PC-3 (cell line): ENCODE measurements at regions not wholly inside any gene's neighbourhood (a gene's known extent, or its start where the extent isn't known, plus 50 kb on each side); places are given as distances from the start of the nearest gene placed in this dataset.

ENCODE experiments used
- ATAC-seq: fragments of 200-7000 bp; cut with Tn5 transposase; 2 replicates; pipeline ENCODE4 v1.9.1; 2020; ENCODE audit warnings: mild to moderate bottlenecking, moderate library complexity
- BruUV-seq: library from RNA; stranded (reverse); fragments of 400-500 nt; replicated peaks from 2 replicates; lab custom pipeline; 2021; lab: Mats Ljungman, UMichigan
- CTCF ChIA-PET: fragments of 300-600 bp; sonication (Branson Sonifier 250); formaldehyde crosslinking; loops from one replicate; lab custom pipeline; 2022; ENCODE audit warnings: antibody characterized with exemption; lab: Charles Lee
- POLR2A ChIA-PET: fragments of 300-600 bp; sonication (Branson Sonifier 250); formaldehyde crosslinking; loops from one replicate; lab custom pipeline; 2022; ENCODE audit warnings: antibody characterized with exemption; ENCODE audit not compliant: unreplicated experiment; lab: Charles Lee
- DNase-seq: peaks from one replicate; pipeline ENCODE4 v3.0.0-alpha.2; 2015
- H2AFZ ChIP-seq: fragments of 300-600 bp; sonication (generic); 2 replicates; pipeline ENCODE4 v1.6.0; 2016; ENCODE audit warnings: antibody characterized with exemption, low read length
- H3F3A ChIP-seq: fragments of 300-600 bp; sonication (generic); one replicate; pipeline ENCODE4 v1.6.0; 2017; ENCODE audit warnings: antibody characterized with exemption, low read length, control low read depth, mild to moderate bottlenecking; ENCODE audit not compliant: unreplicated experiment
- H3K27ac ChIP-seq: fragments of 300-600 bp; sonication (generic); 2 replicates; pipeline ENCODE4 v1.5.1; 2016; ENCODE audit warnings: mild to moderate bottlenecking, low read length
- H3K27me3 ChIP-seq: fragments of 300-600 bp; sonication (generic); 2 replicates; pipeline ENCODE4 v1.6.1; 2016; ENCODE audit warnings: low read length, mixed read lengths
- H3K36me3 ChIP-seq: fragments of 300-600 bp; sonication (generic); 2 replicates; pipeline ENCODE4 v1.6.1; 2016; ENCODE audit warnings: low read depth, mixed run types, low read length, mixed read lengths
- H3K4me1 ChIP-seq: fragments of 300-600 bp; sonication (generic); 2 replicates; pipeline ENCODE4 v1.5.1; 2016; ENCODE audit warnings: low read length; ENCODE audit not compliant: insufficient read depth
- H3K4me2 ChIP-seq: fragments of 300-600 bp; sonication (generic); 2 replicates; pipeline ENCODE4 v1.6.0; 2016; ENCODE audit warnings: low read length
- H3K4me3 ChIP-seq: fragments of 300-600 bp; sonication (generic); 2 replicates; pipeline ENCODE4 v1.5.1; 2016; ENCODE audit warnings: mild to moderate bottlenecking, low read length, mixed read lengths
- H3K79me2 ChIP-seq: fragments of 300-600 bp; sonication (generic); 2 replicates; pipeline ENCODE4 v1.6.1; 2017; ENCODE audit warnings: low read length, mixed read lengths
- H3K9ac ChIP-seq: fragments of 300-600 bp; sonication (generic); 2 replicates; pipeline ENCODE4 v1.6.0; 2016; ENCODE audit warnings: mild to moderate bottlenecking, low read length
- H3K9me2 ChIP-seq: fragments of 300-600 bp; sonication (generic); replicated peaks from 2 replicates; pipeline ENCODE4 v1.6.1; 2016; ENCODE audit warnings: mixed run types, low read length, mixed read lengths
- H3K9me3 ChIP-seq: fragments of 300-600 bp; sonication (generic); 2 replicates; pipeline ENCODE4 v1.6.1; 2016; ENCODE audit warnings: low read length, mixed read lengths
- H4K20me1 ChIP-seq: fragments of 300-600 bp; sonication (generic); 2 replicates; pipeline ENCODE4 v1.6.1; 2016; ENCODE audit warnings: low read length, mixed read lengths
- EZH2 ChIP-seq: fragments of 300-600 bp; sonication (generic); IDR thresholded peaks from one replicate; pipeline ENCODE4 v1.6.1; 2017; ENCODE audit warnings: antibody characterized with exemption, mild to moderate bottlenecking, low read length; ENCODE audit not compliant: unreplicated experiment
- EZH2phosphoT487 ChIP-seq: fragments of 300-600 bp; sonication (generic); IDR thresholded peaks from 2 replicates; pipeline ENCODE4 v1.6.1; 2018; ENCODE audit warnings: mild to moderate bottlenecking, antibody characterized with exemption, low read length, borderline replicate concordance
- intact Hi-C: fragments of 100-400 bp; cut with micrococcal nuclease; formaldehyde crosslinking; loops from 2 replicates; pipeline ENCODE4 v1.9.0; 2023
- TF ChIP-seq, protein P1 (sequence below): fragments of 300-600 bp; sonication (generic); conservative IDR thresholded peaks from 2 replicates; pipeline ENCODE4 v1.5.1; 2017; ENCODE audit warnings: antibody characterized with exemption, low read depth, mild to moderate bottlenecking, low read length

DNA sequence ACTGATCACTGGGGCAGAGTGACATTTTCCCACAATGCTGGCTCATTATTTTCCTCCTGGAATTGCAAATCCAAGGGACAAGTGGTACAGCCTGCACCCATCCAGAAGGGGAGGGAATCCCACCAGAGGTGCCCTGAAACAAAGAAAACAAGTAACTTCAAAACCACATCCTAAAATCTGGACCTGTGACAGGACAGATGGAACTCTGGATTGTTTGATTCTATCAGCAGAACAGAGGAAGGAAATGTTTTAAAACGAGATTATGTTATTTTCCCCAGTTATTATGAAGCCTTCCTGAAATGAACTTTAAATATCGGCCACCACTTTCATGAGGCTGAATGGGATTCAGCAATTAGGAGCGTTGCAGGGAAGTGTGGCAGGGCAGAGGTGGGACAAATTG, 62.2 kb upstream of the ECHDC3 start:
- Histone ChIP-seq H3K4me2 (no peak overlapping the region), H3K79me2 (no peaks in the 10 kb centered on the region), H3K9me2 (no peaks in the 10 kb centered on the region), H3K4me3 (no peak overlapping the region), H3F3A (no peaks in the 10 kb centered on the region), H4K20me1 (no peaks in the 10 kb centered on the region), H3K9ac (no peak overlapping the region), H3K4me1 (peaks cover 13% of the 10 kb centered on the region), H2AFZ (no peak overlapping the region), H3K36me3 (no peaks in the 10 kb centered on the region), H3K27me3 (no peaks in the 10 kb centered on the region), H3K9me3 (no peaks in the 10 kb centered on the region), H3K27ac (no peak overlapping the region)
- intact Hi-C loops: no loop called here
- TF ChIP-seq, protein P1, sequence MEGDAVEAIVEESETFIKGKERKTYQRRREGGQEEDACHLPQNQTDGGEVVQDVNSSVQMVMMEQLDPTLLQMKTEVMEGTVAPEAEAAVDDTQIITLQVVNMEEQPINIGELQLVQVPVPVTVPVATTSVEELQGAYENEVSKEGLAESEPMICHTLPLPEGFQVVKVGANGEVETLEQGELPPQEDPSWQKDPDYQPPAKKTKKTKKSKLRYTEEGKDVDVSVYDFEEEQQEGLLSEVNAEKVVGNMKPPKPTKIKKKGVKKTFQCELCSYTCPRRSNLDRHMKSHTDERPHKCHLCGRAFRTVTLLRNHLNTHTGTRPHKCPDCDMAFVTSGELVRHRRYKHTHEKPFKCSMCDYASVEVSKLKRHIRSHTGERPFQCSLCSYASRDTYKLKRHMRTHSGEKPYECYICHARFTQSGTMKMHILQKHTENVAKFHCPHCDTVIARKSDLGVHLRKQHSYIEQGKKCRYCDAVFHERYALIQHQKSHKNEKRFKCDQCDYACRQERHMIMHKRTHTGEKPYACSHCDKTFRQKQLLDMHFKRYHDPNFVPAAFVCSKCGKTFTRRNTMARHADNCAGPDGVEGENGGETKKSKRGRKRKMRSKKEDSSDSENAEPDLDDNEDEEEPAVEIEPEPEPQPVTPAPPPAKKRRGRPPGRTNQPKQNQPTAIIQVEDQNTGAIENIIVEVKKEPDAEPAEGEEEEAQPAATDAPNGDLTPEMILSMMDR: no peak
- TF ChIP-seq EZH2 (no peak), EZH2phosphoT487 (no peak)
- ChIA-PET CTCF (no interaction called here), POLR2A (no interaction called here)
- DNase-seq: no peak
- BruUV-seq: no TSS peak
- no peak for ATAC-seq

- H3K9ac ChIP-seq: no peak overlapping the region
- no peaks in the 10 kb centered on the region for H3K79me2 ChIP-seq
- H3K4me1 ChIP-seq: no peaks in the 10 kb centered on the region
- H3K27ac ChIP-seq: no peak overlapping the region
- no peaks in the 10 kb centered on the region for H3K36me3 ChIP-seq
- no peak overlapping the region for H3K4me3 ChIP-seq
- no peaks in the 10 kb centered on the region for H3K9me2 ChIP-seq
- no TSS peak for BruUV-seq
- TF ChIP-seq EZH2: no peak
- TF ChIP-seq EZH2phosphoT487: no peak
- H2AFZ ChIP-seq: no peak overlapping the region
- no peak for DNase-seq
- CTCF ChIA-PET: no interaction called here
- no peaks in the 10 kb centered on the region for H3K27me3 ChIP-seq
- no peak for ATAC-seq
- intact Hi-C loops: no loop called here
- H3K9me3 ChIP-seq: no peaks in the 10 kb centered on the region
- POLR2A ChIA-PET: no interaction called here
- H3F3A ChIP-seq: no peaks in the 10 kb centered on the region
- no peaks in the 10 kb centered on the region for H4K20me1 ChIP-seq
- no peak overlapping the region for H3K4me2 ChIP-seq
Measured at GRCh38 chr10:11678074-11678793, 63.9 kb upstream of the ECHDC3 start.

DNA sequence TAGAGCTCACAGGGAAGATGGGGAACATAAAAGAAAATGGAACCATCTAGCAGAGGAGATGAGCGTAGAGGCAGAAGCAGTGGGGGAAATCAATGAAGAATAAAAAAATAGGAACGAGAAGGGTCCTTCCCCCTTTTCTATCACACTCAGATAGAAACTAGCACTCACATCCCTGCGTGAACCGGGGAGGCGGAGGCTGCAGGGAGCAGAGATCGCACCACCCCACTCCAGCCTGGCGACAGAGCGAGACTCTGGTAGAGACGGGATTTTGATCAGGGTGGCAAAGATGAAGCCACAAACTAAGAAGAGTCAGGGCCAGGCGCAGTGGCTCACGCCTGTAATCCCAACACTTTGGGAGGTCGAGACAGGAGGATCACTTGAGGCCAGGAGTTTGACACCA, 64.7 kb upstream of the ECHDC3 start:
- H3K9me2 ChIP-seq: no peaks in the 10 kb centered on the region
- ChIA-PET CTCF (no interaction called here), POLR2A (no interaction called here)
- no peak overlapping the region for H3K27ac ChIP-seq
- no peak overlapping the region for H3K4me3 ChIP-seq
- no peaks in the 10 kb centered on the region for H3K36me3 ChIP-seq
- no peaks in the 10 kb centered on the region for H3K27me3 ChIP-seq
- no peak overlapping the region for H2AFZ ChIP-seq
- H3K9ac ChIP-seq: no peak overlapping the region
- no peak for TF ChIP-seq EZH2
- no peaks in the 10 kb centered on the region for H3K9me3 ChIP-seq
- DNase-seq (no peak), ATAC-seq (no peak)
- H3F3A ChIP-seq: no peaks in the 10 kb centered on the region
- no peaks in the 10 kb centered on the region for H4K20me1 ChIP-seq
- no peak overlapping the region for H3K4me2 ChIP-seq
- intact Hi-C loops: no loop called here
- no peaks in the 10 kb centered on the region for H3K79me2 ChIP-seq
- BruUV-seq: no TSS peak
- H3K4me1 ChIP-seq: no peaks in the 10 kb centered on the region
